IPS DF 6.9 (cell line): ENCODE measurements at regions not wholly inside any gene's neighbourhood (a gene's known extent, or its start where the extent isn't known, plus 50 kb on each side); places are given as distances from the start of the nearest gene placed in this dataset.

ENCODE experiments used
- DNase-seq: peaks from one replicate; pipeline ENCODE4 v3.0.0-alpha.2; 2013; ENCODE audit warnings: low read depth, low spot score
- H3K27ac ChIP-seq: one replicate; pipeline ENCODE4 v1.5.1; 2013; ENCODE audit warnings: low read length, control low read depth
- H3K27me3 ChIP-seq: 2 replicates; pipeline ENCODE4 v1.6.1; 2013; ENCODE audit warnings: mild to moderate bottlenecking, low read length; ENCODE audit not compliant: control insufficient read depth, insufficient read depth
- H3K36me3 ChIP-seq: 2 replicates; pipeline ENCODE4 v1.6.1; 2013; ENCODE audit warnings: low read length; ENCODE audit not compliant: control insufficient read depth, insufficient read depth
- H3K4me1 ChIP-seq: 2 replicates; pipeline ENCODE4 v1.6.1; 2013; ENCODE audit warnings: low read length; ENCODE audit not compliant: control insufficient read depth, insufficient read depth
- H3K4me3 ChIP-seq: 2 replicates; pipeline ENCODE4 v1.5.1; 2013; ENCODE audit warnings: mild to moderate bottlenecking, low read length
- H3K9me3 ChIP-seq: 2 replicates; pipeline ENCODE4 v1.6.1; 2013; ENCODE audit warnings: low read length, inconsistent platforms; ENCODE audit not compliant: control insufficient read depth, insufficient read depth
- WGBS: extraction: QIAGEN DNeasy Blood & Tissue Kit; methylation state at CpG from one replicate; pipeline ENCODE4 v1.1.7; 2013; ENCODE audit warnings: mixed read lengths, missing lambda C conversion rate; ENCODE audit not compliant: insufficient read length, insufficient coverage; 5-methylcytosine and 5-hydroxymethylcytosine counted together

- WGBS, result no CpG with 5 or more reads among the region's 10 CpGs
- H3K36me3 ChIP-seq, result no peaks in the 10 kb centered on the region
- DNase-seq, result no peak
- no peaks in the 10 kb centered on the region for H3K27me3 ChIP-seq
- H3K9me3 ChIP-seq, result peaks cover 35% of the 10 kb centered on the region
- H3K27ac ChIP-seq, result no peak overlapping the region
- no peaks in the 10 kb centered on the region for H3K4me1 ChIP-seq
- H3K4me3 ChIP-seq, result no peak overlapping the region
These were observed 254.9 kb upstream of the SHH start for GRCh38 chr7:156067156-156067555.

GRCh38 chr7:156065400-156065799 lies 253.1 kb upstream of the SHH start:
- Histone ChIP-seq H3K4me3 (no peak overlapping the region), H3K27me3 (no peaks in the 10 kb centered on the region), H3K9me3 (peaks cover 38% of the 10 kb centered on the region), H3K36me3 (no peaks in the 10 kb centered on the region), H3K27ac (no peak overlapping the region), H3K4me1 (no peaks in the 10 kb centered on the region)
- no CpG with 5 or more reads among the region's 3 CpGs for WGBS
- no peak for DNase-seq

GRCh38 chr7:156064971-156065386 lies 252.7 kb upstream of the SHH start:
- no peak for DNase-seq
- Histone ChIP-seq H3K27me3 (no peaks in the 10 kb centered on the region), H3K27ac (no peak overlapping the region), H3K4me3 (no peak overlapping the region), H3K4me1 (no peaks in the 10 kb centered on the region), H3K9me3 (peaks cover 37% of the 10 kb centered on the region), H3K36me3 (no peaks in the 10 kb centered on the region)
- no CpG with 5 or more reads among the region's 4 CpGs for WGBS

GRCh38 chr7:156063241-156063810 lies 251.1 kb upstream of the SHH start:
- Histone ChIP-seq H3K9me3 (peaks cover 43% of the 10 kb centered on the region), H3K27me3 (no peaks in the 10 kb centered on the region), H3K4me3 (no peak overlapping the region), H3K27ac (no peak overlapping the region), H3K4me1 (no peaks in the 10 kb centered on the region), H3K36me3 (no peaks in the 10 kb centered on the region)
- no peak for DNase-seq
- WGBS, result no CpG with 5 or more reads among the region's 28 CpGs

- Histone ChIP-seq H3K36me3 (no peaks in the 10 kb centered on the region), H3K9me3 (peaks cover 41% of the 10 kb centered on the region), H3K27me3 (no peaks in the 10 kb centered on the region), H3K27ac (no peak overlapping the region), H3K4me1 (no peaks in the 10 kb centered on the region), H3K4me3 (no peak overlapping the region)
- WGBS, result no CpG with 5 or more reads among the region's 9 CpGs
- no peak for DNase-seq
These were observed 250.0 kb upstream of the SHH start for GRCh38 chr7:156062286-156062685.

- H3K27ac ChIP-seq, result no peak overlapping the region
- DNase-seq, result no peak
- WGBS, result no CpG with 5 or more reads among the region's 11 CpGs
- no peaks in the 10 kb centered on the region for H3K36me3 ChIP-seq
- no peak overlapping the region for H3K4me3 ChIP-seq
- H3K4me1 ChIP-seq, result no peaks in the 10 kb centered on the region
- H3K27me3 ChIP-seq, result no peaks in the 10 kb centered on the region
- H3K9me3 ChIP-seq, result peaks cover 39% of the 10 kb centered on the region
These were observed 249.5 kb upstream of the SHH start for GRCh38 chr7:156061689-156062255.

GRCh38 chr7:156060925-156061324 lies 248.7 kb upstream of the SHH start:
- Histone ChIP-seq H3K4me1 (no peaks in the 10 kb centered on the region), H3K36me3 (no peaks in the 10 kb centered on the region), H3K4me3 (no peak overlapping the region), H3K27ac (no peak overlapping the region), H3K9me3 (peaks cover 39% of the 10 kb centered on the region), H3K27me3 (no peaks in the 10 kb centered on the region)
- no CpG with 5 or more reads among the region's 15 CpGs for WGBS
- no peak for DNase-seq

GRCh38 chr7:156059369-156059768 lies 247.1 kb upstream of the SHH start:
- no peak overlapping the region for H3K4me3 ChIP-seq
- H3K27ac ChIP-seq, result no peak overlapping the region
- peaks cover 43% of the 10 kb centered on the region for H3K9me3 ChIP-seq
- no peaks in the 10 kb centered on the region for H3K36me3 ChIP-seq
- no peaks in the 10 kb centered on the region for H3K27me3 ChIP-seq
- H3K4me1 ChIP-seq, result no peaks in the 10 kb centered on the region
- WGBS, result no CpG with 5 or more reads among the region's 9 CpGs
- no peak for DNase-seq

- H3K4me1 ChIP-seq, result no peaks in the 10 kb centered on the region
- H3K4me3 ChIP-seq, result no peak overlapping the region
- DNase-seq, result no peak
- WGBS, result no CpG with 5 or more reads among the region's 14 CpGs
- peaks cover 43% of the 10 kb centered on the region for H3K9me3 ChIP-seq
- no peaks in the 10 kb centered on the region for H3K27me3 ChIP-seq
- no peak overlapping the region for H3K27ac ChIP-seq
- H3K36me3 ChIP-seq, result no peaks in the 10 kb centered on the region
These were observed 246.0 kb upstream of the SHH start for GRCh38 chr7:156058248-156058647.

GRCh38 chr7:156056534-156056933 lies 244.3 kb upstream of the SHH start:
- Histone ChIP-seq H3K9me3 (peaks cover 33% of the 10 kb centered on the region), H3K4me3 (no peak overlapping the region), H3K36me3 (no peaks in the 10 kb centered on the region), H3K4me1 (no peaks in the 10 kb centered on the region), H3K27ac (no peak overlapping the region), H3K27me3 (no peaks in the 10 kb centered on the region)
- WGBS, result no CpG with 5 or more reads among the region's 8 CpGs
- DNase-seq, result no peak

GRCh38 chr7:156055206-156055822 lies 243.1 kb upstream of the SHH start:
- WGBS, result no CpG with 5 or more reads among the region's 10 CpGs
- H3K4me3 ChIP-seq, result no peak overlapping the region
- no peaks in the 10 kb centered on the region for H3K36me3 ChIP-seq
- H3K27ac ChIP-seq, result no peak overlapping the region
- H3K9me3 ChIP-seq, result peaks cover 32% of the 10 kb centered on the region
- DNase-seq, result no peak
- H3K27me3 ChIP-seq, result no peaks in the 10 kb centered on the region
- no peaks in the 10 kb centered on the region for H3K4me1 ChIP-seq
